NCI-H2196 (cell line): ENCODE measurements at regions not wholly inside any gene's neighbourhood (a gene's known extent, or its start where the extent isn't known, plus 50 kb on each side); places are given as distances from the start of the nearest gene placed in this dataset.

Source experiments
- DNase-seq: peaks from one replicate; lab custom pipeline; 2025; ENCODE audit not compliant: unreplicated experiment; lab: John Stamatoyannopoulos, UW

GRCh38 chr14:32254952-32255679 is 52.0 kb upstream of the RNU6-8 start:
- DNase-seq, result peak; percentile 76

GRCh38 chr14:32255789-32256188 is 52.7 kb upstream of the RNU6-8 start:
- no peak for DNase-seq

GRCh38 chr14:32256576-32256975 is 53.5 kb upstream of the RNU6-8 start:
- DNase-seq, result no peak

GRCh38 chr14:32258336-32258993 is 55.4 kb upstream of the RNU6-8 start:
- no peak for DNase-seq

GRCh38 chr14:32259368-32260013 is 56.4 kb upstream of the RNU6-8 start:
- DNase-seq, result peak; percentile 50

GRCh38 chr14:32263939-32264567 is 61.0 kb upstream of the RNU6-8 start:
- DNase-seq, result no peak

- DNase-seq, result no peak
These were observed 62.5 kb upstream of the RNU6-8 start for GRCh38 chr14:32265584-32265983.

GRCh38 chr14:32277998-32278397 is 51.1 kb upstream of the AKAP6 start:
- DNase-seq, result no peak
